Retinal pigment epithelial cell (primary cell): ENCODE measurements at regions not wholly inside any gene's neighbourhood (a gene's known extent, or its start where the extent isn't known, plus 50 kb on each side); places are given as distances from the start of the nearest gene placed in this dataset.

Experiments
- DNase-seq: peaks from one replicate; pipeline ENCODE4 v3.0.0-alpha.2; 2010; ENCODE audit warnings: low read depth
- H3K4me3 ChIP-seq: 2 replicates; pipeline ENCODE4 v1.5.1; 2011; ENCODE audit warnings: mild to moderate bottlenecking, low read length, control low read depth, moderate library complexity
- CTCF ChIP-seq: conservative IDR thresholded peaks from 2 replicates; pipeline ENCODE4 v1.5.1; 2011; ENCODE audit warnings: low read depth, low read length, control low read depth, inconsistent platforms

- no peak for TF ChIP-seq CTCF
- no peak for DNase-seq
Observed at GRCh38 chr12:124188561-124189405, 106.1 kb upstream of the RFLNA start.

DNA sequence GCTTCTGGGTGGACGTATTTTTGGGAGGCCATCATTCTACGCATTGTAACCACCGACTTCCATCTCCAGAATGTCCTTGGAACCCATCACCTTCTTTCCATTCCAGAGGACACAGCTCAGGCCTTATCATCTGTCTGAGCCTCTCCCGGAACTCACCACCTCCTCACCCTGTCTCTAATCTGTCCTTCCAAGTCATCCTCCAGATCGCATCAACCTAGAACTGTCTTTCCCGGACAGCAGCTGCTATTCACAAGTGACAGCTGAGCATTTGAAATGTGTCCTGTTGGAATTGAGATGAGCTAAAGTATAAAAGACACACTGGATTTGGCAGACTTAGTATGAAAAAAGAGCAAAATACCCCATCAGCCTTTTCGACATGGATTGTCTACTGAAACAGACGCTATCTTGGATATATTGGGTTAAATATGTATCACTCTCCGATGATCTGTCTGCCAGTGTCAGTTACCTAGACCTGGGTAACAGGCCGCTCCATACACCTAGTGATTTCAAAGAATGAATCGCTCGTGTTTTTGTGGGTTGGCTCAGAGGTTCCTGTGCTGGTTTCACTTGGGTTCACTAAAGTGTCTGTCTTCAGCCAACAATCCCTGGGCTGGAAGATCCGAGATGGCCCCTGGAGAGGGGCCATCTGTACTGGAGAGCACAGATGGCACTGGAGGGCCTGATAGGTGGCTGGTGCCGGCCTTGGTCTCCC lies 104.4 kb upstream of the RFLNA start:
- no peak for DNase-seq
- no peak overlapping the region for H3K4me3 ChIP-seq
- no peak for TF ChIP-seq CTCF

More at GRCh38 chr12:124188561-124189405, 106.1 kb upstream of the RFLNA start:
- H3K4me3 ChIP-seq = no peak overlapping the region

DNA sequence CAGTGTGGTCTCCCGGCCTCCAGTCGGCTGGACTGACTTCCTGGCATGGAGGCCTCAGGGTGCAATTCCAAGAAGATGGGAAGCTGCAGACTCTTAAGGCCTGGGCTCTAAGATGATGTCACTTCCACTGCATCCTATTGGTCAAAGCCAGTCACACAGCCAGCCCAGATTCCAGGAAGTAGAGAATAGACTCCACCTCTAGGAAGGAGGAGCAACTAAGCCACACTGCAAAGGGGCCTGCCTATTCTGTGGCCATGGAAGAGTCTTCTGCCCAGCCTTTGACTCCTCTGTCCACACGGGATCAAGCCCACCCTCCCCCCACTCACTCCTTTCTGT lies 103.9 kb upstream of the RFLNA start:
- DNase-seq = no peak
- H3K4me3 ChIP-seq = no peak overlapping the region

GRCh38 chr12:124191966-124192365 lies 102.9 kb upstream of the RFLNA start:
- no peak overlapping the region for H3K4me3 ChIP-seq
- TF ChIP-seq CTCF = no peak
- no peak for DNase-seq

More for the DNA sequence above, 103.9 kb upstream of the RFLNA start:
- no peak for TF ChIP-seq CTCF

GRCh38 chr12:124194264-124194892 lies 100.5 kb upstream of the RFLNA start:
- no peak for TF ChIP-seq CTCF
- no peak for DNase-seq
- no peak overlapping the region for H3K4me3 ChIP-seq

DNA sequence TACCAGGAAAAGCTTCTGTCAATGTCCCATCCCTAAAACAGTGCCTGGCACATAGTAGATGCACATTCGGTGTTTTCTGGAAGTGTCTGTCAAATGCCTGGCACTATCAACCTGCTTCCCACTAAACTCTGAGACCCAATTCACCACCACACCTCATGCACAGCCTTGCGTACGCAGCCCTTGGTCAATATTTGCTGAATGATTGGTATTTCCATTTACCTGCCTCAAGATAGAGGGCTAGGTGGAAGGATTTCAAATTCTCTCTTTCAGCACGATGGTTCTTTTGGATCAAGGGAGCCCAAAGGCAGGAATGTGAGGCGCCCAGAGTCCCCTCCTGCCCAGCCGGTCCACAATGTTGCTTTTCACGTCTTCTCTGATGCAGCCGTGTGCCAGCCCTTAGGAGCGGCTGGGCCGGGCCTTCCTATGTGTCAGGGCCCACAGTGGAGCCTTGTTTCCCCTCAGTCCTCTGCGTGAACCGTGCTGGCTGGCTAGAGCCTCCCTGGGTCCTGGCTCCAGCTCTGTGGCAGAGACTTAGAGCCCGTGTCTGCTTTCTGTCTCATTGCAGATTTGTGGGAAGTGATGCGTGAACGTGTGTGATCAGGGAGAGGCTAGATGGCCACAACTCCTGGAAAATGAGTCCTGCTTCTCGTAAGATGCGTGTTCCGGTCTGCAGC lies 99.9 kb upstream of the RFLNA start:
- DNase-seq = no peak
- no peak for TF ChIP-seq CTCF
- H3K4me3 ChIP-seq = no peak overlapping the region
